ACC112 (cell line): ENCODE measurements at regions not wholly inside any gene's neighbourhood (a gene's known extent, or its start where the extent isn't known, plus 50 kb on each side); places are given as distances from the start of the nearest gene placed in this dataset.

Source experiments
- H2AFZ ChIP-seq: fragments of 200-600 bp; sonication (generic); one replicate; pipeline ENCODE4 v1.6.0; 2017; ENCODE audit warnings: antibody characterized with exemption, low read length; ENCODE audit not compliant: unreplicated experiment
- H3K27ac ChIP-seq: fragments of 200-600 bp; sonication (generic); 2 replicates; pipeline ENCODE4 v1.5.1; 2014; ENCODE audit warnings: low read depth, mild to moderate bottlenecking, antibody characterized with exemption, low read length, moderate library complexity
- H3K27me3 ChIP-seq: fragments of 200-600 bp; sonication (generic); 2 replicates; pipeline ENCODE4 v1.6.1; 2014; ENCODE audit warnings: mild to moderate bottlenecking, antibody characterized with exemption, low read length, moderate library complexity, mixed read lengths; ENCODE audit not compliant: insufficient read depth
- H3K36me3 ChIP-seq: fragments of 200-600 bp; sonication (generic); 2 replicates; pipeline ENCODE4 v1.6.1; 2016; ENCODE audit warnings: mild to moderate bottlenecking, antibody characterized with exemption, low read length, moderate library complexity, mixed read lengths; ENCODE audit not compliant: insufficient read depth
- H3K4me1 ChIP-seq: fragments of 200-600 bp; sonication (generic); one replicate; pipeline ENCODE4 v1.6.1; 2016; ENCODE audit warnings: low read length, mixed read lengths; ENCODE audit not compliant: insufficient read depth, unreplicated experiment, control insufficient read depth
- H3K4me3 ChIP-seq: fragments of 200-600 bp; sonication (generic); 2 replicates; pipeline ENCODE4 v1.5.1; 2014; ENCODE audit warnings: mild to moderate bottlenecking, low read depth, low read length
- H3K79me2 ChIP-seq: fragments of 200-600 bp; sonication (generic); one replicate; pipeline ENCODE4 v1.6.0; 2016; ENCODE audit warnings: low read length; ENCODE audit not compliant: control insufficient read depth, unreplicated experiment, insufficient read depth

GRCh38 chr13:109599901-109600657 lies 186.3 kb downstream of the IRS2 start:
- Histone ChIP-seq H3K27ac (no peak overlapping the region), H3K36me3 (no peaks in the 10 kb centered on the region), H2AFZ (no peak overlapping the region), H3K4me1 (no peaks in the 10 kb centered on the region), H3K4me3 (no peak overlapping the region), H3K79me2 (no peaks in the 10 kb centered on the region), H3K27me3 (no peaks in the 10 kb centered on the region)

- Histone ChIP-seq H3K27ac (no peak overlapping the region), H2AFZ (no peak overlapping the region)
Measured at GRCh38 chr13:109595471-109595870, 190.9 kb downstream of the IRS2 start.

DNA sequence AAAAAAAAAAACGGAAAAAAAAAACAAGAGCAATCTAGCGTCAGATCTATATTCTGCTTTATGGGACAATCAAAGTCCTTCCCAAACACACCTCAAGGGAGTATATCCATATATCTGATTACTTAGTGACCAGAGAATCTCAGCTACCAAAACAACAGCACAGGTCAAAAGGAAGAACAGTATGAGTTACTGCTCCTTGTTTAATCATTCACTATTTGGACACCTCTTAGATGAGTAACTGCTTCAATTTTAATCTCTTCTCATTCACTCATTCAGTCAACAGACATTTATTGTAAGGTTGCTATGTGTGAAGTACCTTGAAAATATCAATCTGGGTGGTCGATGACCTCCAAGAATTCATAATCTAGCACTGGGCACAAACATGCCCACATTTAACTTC lies 193.2 kb downstream of the IRS2 start:
- Histone ChIP-seq H2AFZ (no peak overlapping the region), H3K4me1 (no peaks in the 10 kb centered on the region), H3K27me3 (no peaks in the 10 kb centered on the region), H3K4me3 (no peak overlapping the region), H3K79me2 (no peaks in the 10 kb centered on the region), H3K27ac (no peak overlapping the region), H3K36me3 (no peaks in the 10 kb centered on the region)

More at GRCh38 chr13:109595471-109595870, 190.9 kb downstream of the IRS2 start:
- no peaks in the 10 kb centered on the region for H3K27me3 ChIP-seq
- H3K79me2 ChIP-seq = no peaks in the 10 kb centered on the region
- no peaks in the 10 kb centered on the region for H3K36me3 ChIP-seq
- no peak overlapping the region for H3K4me3 ChIP-seq
- no peaks in the 10 kb centered on the region for H3K4me1 ChIP-seq

GRCh38 chr13:109592770-109593169 lies 193.6 kb downstream of the IRS2 start:
- Histone ChIP-seq H2AFZ (no peak overlapping the region), H3K27ac (no peak overlapping the region), H3K27me3 (no peaks in the 10 kb centered on the region), H3K4me1 (no peaks in the 10 kb centered on the region), H3K36me3 (no peaks in the 10 kb centered on the region), H3K79me2 (no peaks in the 10 kb centered on the region), H3K4me3 (no peak overlapping the region)

DNA sequence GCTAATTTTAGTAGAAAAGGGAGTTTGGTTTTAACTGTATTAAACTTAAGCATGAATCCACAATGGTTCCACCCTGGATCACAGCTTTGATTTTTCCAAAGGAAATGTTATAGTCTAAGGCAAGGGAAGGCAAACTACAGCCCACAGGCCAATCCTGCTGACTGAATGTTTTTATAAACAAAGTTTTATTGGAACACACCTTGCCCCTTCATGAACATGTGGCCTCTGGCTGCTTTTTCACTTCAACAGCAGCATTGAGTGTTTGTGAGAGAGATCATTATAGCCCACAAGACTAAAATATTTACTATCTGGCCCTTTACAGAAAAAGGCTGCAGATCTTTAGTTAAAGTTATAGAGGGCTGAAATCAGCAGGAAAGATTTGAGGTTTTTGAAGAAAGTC lies 198.7 kb downstream of the IRS2 start:
- H3K36me3 ChIP-seq = no peaks in the 10 kb centered on the region
- H3K79me2 ChIP-seq = no peaks in the 10 kb centered on the region
- H2AFZ ChIP-seq = no peak overlapping the region
- no peak overlapping the region for H3K27ac ChIP-seq
- no peaks in the 10 kb centered on the region for H3K27me3 ChIP-seq
- no peak overlapping the region for H3K4me3 ChIP-seq
- no peaks in the 10 kb centered on the region for H3K4me1 ChIP-seq

DNA sequence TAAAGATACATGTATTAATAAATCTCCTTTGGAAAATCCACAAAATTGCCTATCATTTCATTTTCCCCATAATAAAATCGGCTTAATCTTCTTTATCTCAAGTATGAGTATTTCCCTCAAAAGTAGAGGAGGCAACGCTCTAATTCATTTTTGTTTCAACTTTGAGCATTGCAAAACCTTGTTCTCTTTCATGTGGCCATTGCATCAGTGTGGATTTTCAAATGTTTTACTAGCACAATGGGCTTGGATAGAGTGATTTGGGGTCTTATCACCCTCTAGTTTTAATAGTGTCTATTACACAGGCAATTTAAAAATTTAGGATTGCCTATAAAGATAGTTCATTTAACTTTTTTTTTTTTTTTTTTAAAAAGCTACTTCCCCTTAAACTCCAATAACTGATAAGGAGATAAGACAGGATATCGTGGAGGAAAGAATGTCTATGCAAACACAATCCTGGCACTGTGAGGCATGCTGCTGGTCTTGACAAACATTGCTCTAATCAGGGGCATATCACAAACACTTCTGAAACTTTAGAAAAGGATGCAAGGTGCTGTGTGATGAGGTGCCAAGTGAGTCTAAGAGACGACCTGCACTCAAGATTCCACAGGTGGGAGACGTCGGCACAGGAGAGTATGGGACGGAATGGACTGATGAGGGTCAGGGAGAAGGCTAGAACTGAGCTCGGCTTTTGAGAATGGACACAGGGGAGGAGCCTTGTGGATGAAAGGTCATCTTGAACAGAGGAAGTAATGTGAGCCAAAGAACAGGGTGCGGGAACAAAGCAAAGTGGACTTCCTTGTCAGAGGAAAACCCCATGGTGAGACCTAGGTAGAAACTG lies 199.7 kb downstream of the IRS2 start:
- no peak overlapping the region for H3K27ac ChIP-seq
- H3K79me2 ChIP-seq = no peaks in the 10 kb centered on the region
- no peaks in the 10 kb centered on the region for H3K27me3 ChIP-seq
- H2AFZ ChIP-seq = no peak overlapping the region
- no peaks in the 10 kb centered on the region for H3K4me1 ChIP-seq
- no peaks in the 10 kb centered on the region for H3K36me3 ChIP-seq
- no peak overlapping the region for H3K4me3 ChIP-seq

DNA sequence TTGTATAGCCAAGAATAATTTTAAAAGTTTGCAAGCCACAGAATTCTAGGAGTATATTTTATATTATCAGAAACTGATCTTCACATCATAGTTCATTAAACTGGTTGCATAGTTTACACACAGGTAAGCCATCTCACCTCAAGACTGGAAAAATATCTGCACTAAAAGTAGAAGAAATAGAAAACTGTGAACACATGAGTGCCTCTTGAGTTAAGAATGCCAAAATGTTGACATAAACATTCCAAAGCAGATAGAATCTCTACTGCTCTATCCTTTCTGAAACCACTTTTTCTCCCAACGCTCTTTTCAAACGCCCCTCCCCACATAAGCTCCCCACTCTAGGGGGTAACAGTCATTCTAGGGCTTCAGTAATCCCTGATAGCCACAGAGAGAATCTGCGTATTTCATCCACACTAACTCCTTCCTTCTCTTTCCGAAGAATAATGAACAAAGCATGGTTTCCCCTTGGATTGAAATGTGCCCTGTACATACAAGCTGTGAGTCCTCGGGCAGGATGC lies 201.5 kb downstream of the IRS2 start:
- Histone ChIP-seq H3K4me3 (no peak overlapping the region), H3K79me2 (no peaks in the 10 kb centered on the region), H3K4me1 (no peaks in the 10 kb centered on the region), H3K36me3 (no peaks in the 10 kb centered on the region), H2AFZ (no peak overlapping the region), H3K27ac (no peak overlapping the region), H3K27me3 (no peaks in the 10 kb centered on the region)

DNA sequence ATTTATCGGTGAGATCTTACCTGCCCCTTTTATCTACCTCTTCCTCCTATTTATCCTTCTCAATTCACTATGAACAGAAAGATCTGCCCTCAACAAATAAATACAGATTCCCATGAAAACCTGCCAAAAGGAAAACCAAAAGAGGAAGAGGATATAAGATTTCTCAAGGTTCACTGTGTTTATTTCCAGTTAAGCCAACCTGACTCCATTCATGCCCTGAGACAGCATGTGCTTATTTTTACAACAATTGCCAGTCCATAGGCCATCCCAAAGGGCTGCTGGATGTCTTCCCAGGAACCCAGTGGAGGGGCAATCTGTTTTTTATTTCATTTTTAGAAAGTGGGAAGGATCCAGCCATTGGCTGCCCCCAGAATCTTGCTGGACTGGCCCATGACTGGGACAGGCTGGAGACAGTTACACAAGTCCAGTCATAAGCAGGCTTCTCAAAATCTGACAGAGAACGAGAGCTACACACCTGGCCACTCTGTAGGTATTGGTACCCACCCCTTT lies 209.1 kb downstream of the IRS2 start:
- no peak overlapping the region for H3K27ac ChIP-seq

GRCh38 chr13:109576331-109576813 lies 210.0 kb downstream of the IRS2 start:
- H3K27ac ChIP-seq = no peak overlapping the region
- H3K79me2 ChIP-seq = no peaks in the 10 kb centered on the region
- no peaks in the 10 kb centered on the region for H3K36me3 ChIP-seq
- no peaks in the 10 kb centered on the region for H3K4me1 ChIP-seq
- H2AFZ ChIP-seq = no peak overlapping the region
- no peak overlapping the region for H3K4me3 ChIP-seq
- H3K27me3 ChIP-seq = no peaks in the 10 kb centered on the region

More for the DNA sequence above, 209.1 kb downstream of the IRS2 start:
- H3K79me2 ChIP-seq = no peaks in the 10 kb centered on the region
- no peak overlapping the region for H2AFZ ChIP-seq
- no peak overlapping the region for H3K4me3 ChIP-seq
- no peaks in the 10 kb centered on the region for H3K4me1 ChIP-seq
- no peaks in the 10 kb centered on the region for H3K27me3 ChIP-seq
- no peaks in the 10 kb centered on the region for H3K36me3 ChIP-seq

DNA sequence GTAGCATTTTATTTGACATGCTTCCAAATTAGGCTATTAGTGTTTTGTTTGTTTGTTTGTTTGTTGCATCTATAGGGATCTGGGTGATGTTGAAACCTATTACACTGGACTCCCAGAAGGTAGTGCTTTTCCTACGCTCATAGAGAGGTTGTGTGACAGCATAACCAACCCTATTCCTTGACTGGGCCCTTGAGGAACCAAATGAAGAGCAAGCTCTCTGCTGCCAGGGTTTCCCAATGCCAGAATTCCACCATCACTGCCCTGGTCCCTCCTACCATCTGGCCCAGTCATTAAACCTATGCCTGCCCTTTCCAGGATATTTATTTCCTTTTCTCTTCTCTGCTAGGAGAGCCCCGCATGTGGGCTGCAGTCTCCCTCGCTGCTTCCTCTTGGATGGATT lies 210.6 kb downstream of the IRS2 start:
- no peaks in the 10 kb centered on the region for H3K4me1 ChIP-seq
- no peak overlapping the region for H3K4me3 ChIP-seq
- H3K79me2 ChIP-seq = no peaks in the 10 kb centered on the region
- no peaks in the 10 kb centered on the region for H3K36me3 ChIP-seq
- H3K27me3 ChIP-seq = no peaks in the 10 kb centered on the region
- H2AFZ ChIP-seq = no peak overlapping the region
- H3K27ac ChIP-seq = no peak overlapping the region
